Loucy (cell line): ENCODE measurements at regions not wholly inside any gene's neighbourhood (a gene's known extent, or its start where the extent isn't known, plus 50 kb on each side); places are given as distances from the start of the nearest gene placed in this dataset.

Experiments used
- EZH2phosphoT487 ChIP-seq: fragments of 200-600 bp; IDR thresholded peaks from 2 replicates; pipeline ENCODE4 v1.6.1; 2018; ENCODE audit warnings: antibody characterized with exemption, mild to moderate bottlenecking, moderate library complexity, borderline replicate concordance
- TF ChIP-seq, protein P1 (sequence below): fragments of 200-600 bp; sonication (generic); conservative IDR thresholded peaks from 2 replicates; pipeline ENCODE4 v1.5.1; 2014; ENCODE audit warnings: mild to moderate bottlenecking, antibody characterized with exemption, low read length

DNA sequence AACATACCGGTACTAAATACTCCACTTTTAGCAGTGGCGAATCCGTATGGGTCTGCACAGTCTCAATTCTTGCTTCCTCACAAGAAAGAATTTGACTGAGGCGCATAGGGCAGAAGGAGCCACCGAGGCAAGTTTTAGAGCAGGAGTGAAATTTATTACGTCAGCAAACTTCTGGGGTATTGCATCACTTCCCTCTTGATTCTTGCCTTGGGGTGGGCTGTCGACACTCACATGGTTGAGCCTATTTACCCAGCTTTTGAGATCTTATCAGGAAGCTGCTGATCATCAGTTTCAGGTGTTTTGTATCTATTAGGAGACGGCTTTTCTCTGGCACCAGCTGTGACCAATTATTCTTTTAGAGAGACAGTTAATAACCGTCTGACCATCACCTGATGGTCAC lies 111.5 kb upstream of the CCNH start:
- TF ChIP-seq, protein P1, sequence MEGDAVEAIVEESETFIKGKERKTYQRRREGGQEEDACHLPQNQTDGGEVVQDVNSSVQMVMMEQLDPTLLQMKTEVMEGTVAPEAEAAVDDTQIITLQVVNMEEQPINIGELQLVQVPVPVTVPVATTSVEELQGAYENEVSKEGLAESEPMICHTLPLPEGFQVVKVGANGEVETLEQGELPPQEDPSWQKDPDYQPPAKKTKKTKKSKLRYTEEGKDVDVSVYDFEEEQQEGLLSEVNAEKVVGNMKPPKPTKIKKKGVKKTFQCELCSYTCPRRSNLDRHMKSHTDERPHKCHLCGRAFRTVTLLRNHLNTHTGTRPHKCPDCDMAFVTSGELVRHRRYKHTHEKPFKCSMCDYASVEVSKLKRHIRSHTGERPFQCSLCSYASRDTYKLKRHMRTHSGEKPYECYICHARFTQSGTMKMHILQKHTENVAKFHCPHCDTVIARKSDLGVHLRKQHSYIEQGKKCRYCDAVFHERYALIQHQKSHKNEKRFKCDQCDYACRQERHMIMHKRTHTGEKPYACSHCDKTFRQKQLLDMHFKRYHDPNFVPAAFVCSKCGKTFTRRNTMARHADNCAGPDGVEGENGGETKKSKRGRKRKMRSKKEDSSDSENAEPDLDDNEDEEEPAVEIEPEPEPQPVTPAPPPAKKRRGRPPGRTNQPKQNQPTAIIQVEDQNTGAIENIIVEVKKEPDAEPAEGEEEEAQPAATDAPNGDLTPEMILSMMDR: no peak
- no peak for TF ChIP-seq EZH2phosphoT487
